Thyroid gland (tissue), 4 donors: ENCODE measurements at regions not wholly inside any gene's neighbourhood (a gene's known extent, or its start where the extent isn't known, plus 50 kb on each side); places are given as distances from the start of the nearest gene placed in this dataset.

Source experiments
- DNase-seq, 2 donors: peaks; one replicate each; pipeline ENCODE4 v3.0.0-alpha.2; 2019
- H3K27ac ChIP-seq, 3 donors: fragments of 200-600 bp; sonication (generic); 1 replicate in 2 of 3; 2 replicates in 1 of 3; pipeline ENCODE4 v1.5.1; 2016 to 2019; ENCODE audit warnings: mild to moderate bottlenecking in 1 of 3, moderate library complexity in 1 of 3
- H3K27me3 ChIP-seq: fragments of 200-600 bp; sonication (generic); one replicate; pipeline ENCODE4 v1.5.1; 2019
- H3K36me3 ChIP-seq, 2 donors: fragments of 200-600 bp; sonication (generic); one replicate each; pipeline ENCODE4 v1.5.1; 2016 to 2019
- H3K4me1 ChIP-seq, 2 donors: fragments of 200-600 bp; sonication (generic); one replicate each; pipeline ENCODE4 v1.5.1; 2017 to 2019
- H3K4me3 ChIP-seq, 3 donors: fragments of 200-600 bp; sonication (generic); replicated peaks in 1 of 3; 1 replicate in 2 of 3; 2 replicates in 1 of 3; pipeline ENCODE4 v1.5.1; 2016; ENCODE audit warnings: mild to moderate bottlenecking in 1 of 3
- H3K9me3 ChIP-seq: fragments of 200-600 bp; sonication (generic); one replicate; pipeline ENCODE4 v1.5.1; 2017
- CTCF ChIP-seq, 6 experiments: fragments of 200-600 bp in 3 of 6; fragments of 450-650 bp in 3 of 6; sonication (generic) in 3 of 6; IDR thresholded peaks; one replicate each; pipeline ENCODE4 v1.5.1; 2016 to 2019; ENCODE audit warnings: antibody characterized with exemption in 6 of 6, mild to moderate bottlenecking in 2 of 6, inconsistent platforms in 1 of 6, moderate library complexity in 1 of 6
- POLR2A ChIP-seq, 2 donors: fragments of 450-650 bp; IDR thresholded peaks; one replicate each; pipeline ENCODE4 v1.6.1; 2017; ENCODE audit warnings: antibody characterized with exemption in 2 of 2, mild to moderate bottlenecking in 2 of 2, moderate library complexity in 1 of 2
- WGBS, 2 donors: methylation state at CpG; one replicate each; pipeline ENCODE4 v1.1.5; 2017; 5-methylcytosine and 5-hydroxymethylcytosine counted together
- intact Hi-C: fragments of 100-400 bp; cut with DNase I; formaldehyde crosslinking; loops from one replicate; pipeline ENCODE4 v1.15.1; 2023

GRCh38 chr14:65336191-65336591 lies 76.3 kb upstream of the FUT8 start:
- peaks cover 10 to 20% of the 10 kb centered on the region in 2 donors for H3K4me1 ChIP-seq
- H3K27ac ChIP-seq: no peak overlapping the region
- TF ChIP-seq POLR2A (IDR thresholded peaks at IDR 0.05): no peak
- TF ChIP-seq CTCF (IDR thresholded peaks at IDR 0.05): no peak
- no peaks in the 10 kb centered on the region for H3K9me3 ChIP-seq
- 64 to 75% methylated on average over 2 of the region's 2 CpGs for WGBS, 2 donors
- H3K36me3 ChIP-seq: no peaks in the 10 kb centered on the region
- H3K4me3 ChIP-seq: no peak overlapping the region
- DNase-seq: no peak
- intact Hi-C loops: no loop called here
- no peaks in the 10 kb centered on the region for H3K27me3 ChIP-seq

GRCh38 chr14:65339866-65340265 lies 72.7 kb upstream of the FUT8 start:
- H3K4me1 ChIP-seq: peaks cover 7 to 10% of the 10 kb centered on the region in 2 donors
- intact Hi-C loops: no loop called here
- no peak overlapping the region for H3K27ac ChIP-seq
- H3K27me3 ChIP-seq: no peaks in the 10 kb centered on the region
- DNase-seq: no peak
- WGBS, 2 donors: 85 to 96% methylated on average over 4 of the region's 4 CpGs
- no peak for TF ChIP-seq POLR2A (IDR thresholded peaks at IDR 0.05)
- TF ChIP-seq CTCF (IDR thresholded peaks at IDR 0.05): no peak
- H3K4me3 ChIP-seq: no peak overlapping the region
- H3K9me3 ChIP-seq: no peaks in the 10 kb centered on the region
- H3K36me3 ChIP-seq: no peaks in the 10 kb centered on the region

- Histone ChIP-seq H3K4me1 (no peaks in the 10 kb centered on the region), H3K4me3 (no peak overlapping the region), H3K9me3 (no peaks in the 10 kb centered on the region), H3K27ac (no peak overlapping the region), H3K36me3 (no peaks in the 10 kb centered on the region), H3K27me3 (no peaks in the 10 kb centered on the region)
- DNase-seq: no peak
- intact Hi-C loops: no loop called here
- TF ChIP-seq POLR2A (IDR thresholded peaks at IDR 0.05) (no peak), CTCF (IDR thresholded peaks at IDR 0.05) (no peak)
- 70 to 79% methylated on average over 5 of the region's 5 CpGs for WGBS, 2 donors
Measured at GRCh38 chr14:65344011-65344410, 68.5 kb upstream of the FUT8 start.

GRCh38 chr14:65345266-65345665 lies 67.3 kb upstream of the FUT8 start:
- 78 to 79% methylated on average over 3 of the region's 3 CpGs for WGBS, 2 donors
- intact Hi-C loops: no loop called here
- H3K4me3 ChIP-seq: no peak overlapping the region

GRCh38 chr14:65346474-65346873 lies 66.1 kb upstream of the FUT8 start:
- no peaks in the 10 kb centered on the region for H3K27me3 ChIP-seq
- WGBS, 2 donors: 89 to 90% methylated on average over 5 of the region's 5 CpGs
- DNase-seq: no peak
- intact Hi-C loops: no loop called here
- H3K9me3 ChIP-seq: no peaks in the 10 kb centered on the region
- no peaks in the 10 kb centered on the region for H3K36me3 ChIP-seq
- no peak for TF ChIP-seq CTCF (IDR thresholded peaks at IDR 0.05)
- no peak for TF ChIP-seq POLR2A (IDR thresholded peaks at IDR 0.05)
- no peaks in the 10 kb centered on the region for H3K4me1 ChIP-seq
- no peak overlapping the region for H3K27ac ChIP-seq
- no peak overlapping the region for H3K4me3 ChIP-seq

More at GRCh38 chr14:65345266-65345665, 67.3 kb upstream of the FUT8 start:
- no peaks in the 10 kb centered on the region for H3K4me1 ChIP-seq
- TF ChIP-seq CTCF (IDR thresholded peaks at IDR 0.05): no peak
- TF ChIP-seq POLR2A (IDR thresholded peaks at IDR 0.05): no peak
- no peaks in the 10 kb centered on the region for H3K27me3 ChIP-seq
- H3K27ac ChIP-seq: no peak overlapping the region
- DNase-seq: no peak
- no peaks in the 10 kb centered on the region for H3K36me3 ChIP-seq
- no peaks in the 10 kb centered on the region for H3K9me3 ChIP-seq
